GM18507 (cell line): ENCODE measurements at regions not wholly inside any gene's neighbourhood (a gene's known extent, or its start where the extent isn't known, plus 50 kb on each side); places are given as distances from the start of the nearest gene placed in this dataset.
"Not testable (repeated sequence)": the region's sequence is repeated elsewhere in the genome, so short reads cannot be mapped to it uniquely, and the experiment has no call there.

ENCODE experiments used
- DNase-seq: peaks from one replicate; pipeline ENCODE4 v3.0.0; 2011; ENCODE audit warnings: low read depth; ENCODE audit not compliant: insufficient read length; ENCODE audit errors: extremely low spot score
- FAIRE-seq: peaks from 2 replicates; lab custom pipeline; 2011; peaks lifted over from hg19 to GRCh38; lab: Jason Lieb, UNC

DNA sequence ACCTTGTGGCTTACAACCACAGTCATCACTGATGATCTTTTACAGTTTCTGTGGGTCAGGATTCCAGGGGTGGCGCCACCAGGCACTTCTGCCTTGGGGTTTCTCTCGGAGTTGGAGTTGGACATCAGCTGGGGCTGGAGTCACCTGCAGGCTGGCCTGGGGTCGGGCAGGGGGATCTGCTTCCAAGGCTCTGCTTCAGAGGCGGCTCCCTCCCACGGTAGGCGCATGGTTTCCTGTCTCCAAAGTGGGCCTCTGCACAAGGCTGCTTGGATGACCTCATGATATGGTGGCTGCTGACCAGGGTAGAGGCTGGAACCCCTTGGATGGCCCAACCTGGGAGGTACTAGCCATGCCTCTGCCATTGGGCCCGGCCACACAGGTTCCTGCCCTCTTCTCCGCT is 170.6 kb upstream of the CIBAR2 start:
- no peak for FAIRE-seq
- DNase-seq = no peak

GRCh38 chr16:85283305-85284050 is 171.2 kb upstream of the CIBAR2 start:
- DNase-seq (no peak), FAIRE-seq (no peak)

GRCh38 chr16:85284141-85284817 is 172.0 kb upstream of the CIBAR2 start:
- DNase-seq (no peak), FAIRE-seq (no peak)

GRCh38 chr16:85285681-85286065 is 173.4 kb upstream of the CIBAR2 start:
- no peak for DNase-seq
- FAIRE-seq = no peak

DNA sequence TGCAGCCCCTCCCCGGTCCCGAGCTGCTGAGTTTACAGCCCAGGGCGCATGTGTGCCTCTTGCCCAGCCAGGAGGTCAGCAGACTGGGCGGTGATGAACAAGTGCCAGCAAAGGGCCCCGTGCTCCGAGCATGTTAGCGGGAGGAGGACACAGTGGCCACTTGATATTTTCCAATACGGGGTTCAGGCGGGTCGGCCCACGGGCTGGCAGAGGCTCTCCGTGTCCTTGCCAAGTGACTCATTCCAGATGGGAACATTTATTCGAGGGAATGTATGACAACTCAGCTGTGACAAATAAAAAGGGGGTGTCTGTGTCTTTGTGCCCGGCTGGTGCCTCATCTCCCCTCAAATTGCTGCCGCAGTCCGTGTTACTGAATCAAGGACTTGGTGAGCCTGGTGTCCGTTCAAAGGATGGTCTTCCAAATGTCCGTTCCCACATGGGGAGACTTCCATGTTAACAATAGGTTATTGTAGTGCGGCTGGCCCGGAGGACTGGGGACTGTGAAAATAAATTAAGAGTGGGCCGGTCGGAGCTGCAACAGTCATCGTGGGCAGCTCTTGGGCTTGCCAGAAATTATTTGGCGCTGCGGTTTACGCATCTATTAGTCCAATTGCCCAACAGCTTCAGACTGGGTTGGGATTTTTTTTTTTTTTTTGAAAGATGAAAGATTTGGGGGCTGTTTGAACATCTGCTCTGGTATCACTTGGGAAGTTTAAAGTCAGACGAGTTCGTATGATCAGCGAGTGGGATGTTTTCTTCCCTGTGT is 174.0 kb upstream of the CIBAR2 start:
- no peak for FAIRE-seq
- DNase-seq = no peak

- FAIRE-seq = no peak
- DNase-seq = no peak
These were observed 174.9 kb upstream of the CIBAR2 start for GRCh38 chr16:85286951-85287814.

DNA sequence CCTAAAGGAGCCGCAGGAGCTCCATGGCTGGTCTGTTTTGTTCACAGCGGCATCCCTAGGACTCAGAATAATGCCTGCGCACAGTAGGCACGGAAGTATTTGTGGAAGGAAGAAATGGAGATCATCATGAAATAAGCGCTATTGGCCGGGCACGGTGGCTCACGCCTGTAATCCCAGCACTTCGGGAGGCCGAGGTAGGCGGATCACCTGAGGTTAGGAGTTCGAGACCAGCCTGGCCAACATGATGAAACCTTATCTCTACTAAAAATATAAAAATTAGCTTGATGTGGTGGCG is 175.5 kb upstream of the CIBAR2 start:
- FAIRE-seq, DNase-seq: not testable (repeated sequence)

DNA sequence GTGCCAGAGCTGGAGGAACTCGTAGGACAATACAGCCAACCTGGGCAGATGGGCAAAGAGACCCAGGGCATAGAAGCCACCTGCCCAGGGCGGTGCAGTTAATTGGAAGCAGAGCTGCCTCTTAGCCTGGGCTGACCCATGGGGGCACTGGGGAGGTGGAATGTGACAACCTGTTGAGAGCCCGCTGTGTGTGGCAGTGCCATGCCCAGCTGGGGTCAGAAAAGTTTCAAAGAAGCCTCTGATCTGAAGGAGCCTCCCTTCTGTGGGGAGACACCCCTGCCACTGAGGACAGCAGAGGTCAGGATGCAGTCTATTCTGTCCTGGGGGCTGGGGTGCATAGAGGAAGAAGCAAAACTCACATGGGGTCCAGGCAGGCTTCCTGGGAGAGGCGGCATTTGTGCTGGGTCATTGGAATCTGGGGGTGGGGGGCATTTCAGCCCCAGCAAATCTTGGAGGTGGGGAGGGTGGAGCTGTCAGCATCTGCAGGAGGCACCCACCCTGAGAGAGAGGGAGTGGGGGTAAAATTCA is 176.1 kb upstream of the CIBAR2 start:
- DNase-seq = no peak
- FAIRE-seq = no peak

- FAIRE-seq = no peak
- no peak for DNase-seq
These were observed 176.8 kb upstream of the CIBAR2 start for GRCh38 chr16:85288869-85289660.

- DNase-seq = no peak
- FAIRE-seq = no peak
These were observed 177.7 kb upstream of the CIBAR2 start for GRCh38 chr16:85289760-85290625.

GRCh38 chr16:85290626-85291301 is 178.5 kb upstream of the CIBAR2 start:
- DNase-seq = no peak
- FAIRE-seq = no peak

GRCh38 chr16:85291302-85292148 is 179.3 kb upstream of the CIBAR2 start:
- FAIRE-seq (no peak), DNase-seq (no peak)

- FAIRE-seq = no peak
These were observed 181.2 kb upstream of the CIBAR2 start for GRCh38 chr16:85293458-85293857.

GRCh38 chr16:85293904-85294642 is 181.8 kb upstream of the CIBAR2 start:
- DNase-seq (no peak), FAIRE-seq (no peak)

More at GRCh38 chr16:85293458-85293857, 181.2 kb upstream of the CIBAR2 start:
- DNase-seq = no peak

DNA sequence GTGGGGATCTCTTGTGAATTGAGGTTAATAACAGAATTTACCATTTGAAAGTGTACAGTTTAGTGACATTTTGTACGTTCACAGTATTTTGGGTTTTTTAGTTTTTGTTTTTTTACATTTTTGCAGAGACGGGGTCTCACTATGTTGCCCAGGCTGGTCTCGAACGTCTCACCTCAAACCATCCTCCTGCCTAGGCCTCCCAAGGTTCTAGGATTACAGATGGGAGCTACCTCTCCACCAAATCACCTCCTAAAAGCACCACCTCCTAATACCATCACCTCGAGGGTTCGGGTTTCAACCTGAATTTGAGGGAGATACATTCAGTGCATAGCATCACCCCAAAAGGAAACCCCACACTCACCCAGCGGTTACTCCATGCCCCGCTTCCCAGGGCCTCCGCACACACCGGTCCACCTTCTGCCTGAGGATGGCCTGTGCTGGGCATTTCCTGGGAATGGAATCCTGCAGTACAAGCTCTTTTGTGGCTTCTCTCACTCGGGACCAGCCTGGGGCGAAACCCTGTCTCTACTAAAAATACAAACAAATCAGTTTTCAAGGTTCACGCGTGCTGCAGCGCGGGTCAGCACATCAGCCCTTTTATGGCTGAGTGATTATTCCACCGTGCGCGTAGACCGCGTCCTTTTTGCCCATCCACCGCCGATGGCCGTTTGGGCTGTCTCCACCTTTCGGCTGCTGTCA is 182.7 kb upstream of the CIBAR2 start:
- DNase-seq (no peak), FAIRE-seq (no peak)
